ENCODE measurements at regions not wholly inside any gene's neighbourhood (a gene's known extent, or its start where the extent isn't known, plus 50 kb on each side); places are given as distances from the start of the nearest gene placed in this dataset.
"Not testable (repeated sequence)": the region's sequence is repeated elsewhere in the genome, so short reads cannot be mapped to it uniquely, and the experiment has no call there.

GRCh38 chr6:156268849-156269248 is 508.3 kb upstream of the ARID1B start:
- DNase-seq = no peak

- DNase-seq = peak; percentile 49
These were observed 515.2 kb upstream of the ARID1B start for GRCh38 chr6:156262014-156262413.

- no peak for DNase-seq
These were observed 516.4 kb upstream of the ARID1B start for GRCh38 chr6:156260815-156261214.

- no peak for DNase-seq
These were observed 518.2 kb upstream of the ARID1B start for GRCh38 chr6:156258981-156259380.

- DNase-seq = no peak
These were observed 521.0 kb upstream of the ARID1B start for GRCh38 chr6:156256161-156256560.

GRCh38 chr6:156254240-156254639 is 522.9 kb upstream of the ARID1B start:
- no peak for DNase-seq

GRCh38 chr6:156250593-156250992 is 526.6 kb upstream of the ARID1B start:
- DNase-seq = no peak

GRCh38 chr6:156242206-156242605 is 535.0 kb upstream of the ARID1B start:
- no peak for DNase-seq

GRCh38 chr6:156231026-156231765 is 546.0 kb upstream of the ARID1B start:
- no peak for DNase-seq

GRCh38 chr6:156219973-156220372 is 557.2 kb upstream of the ARID1B start:
- no peak for DNase-seq

- no peak for DNase-seq
These were observed 571.5 kb upstream of the ARID1B start for GRCh38 chr6:156205678-156206077.

GRCh38 chr6:156199182-156199581 is 578.0 kb upstream of the ARID1B start:
- no peak for DNase-seq

GRCh38 chr6:156197513-156197912 is 579.7 kb upstream of the ARID1B start:
- DNase-seq = no peak

GRCh38 chr6:156194981-156195380 is 582.2 kb upstream of the ARID1B start:
- DNase-seq = no peak

- no peak for DNase-seq
These were observed 583.8 kb upstream of the ARID1B start for GRCh38 chr6:156193381-156193780.

- DNase-seq = no peak
These were observed 585.3 kb upstream of the ARID1B start for GRCh38 chr6:156191895-156192294.

GRCh38 chr6:156191390-156191789 is 585.8 kb upstream of the ARID1B start:
- not testable (repeated sequence) for DNase-seq

GRCh38 chr6:156190270-156190669 is 586.9 kb upstream of the ARID1B start:
- no peak for DNase-seq

GRCh38 chr6:156189714-156190113 is 587.5 kb upstream of the ARID1B start:
- DNase-seq = no peak

- no peak for DNase-seq
These were observed 588.0 kb upstream of the ARID1B start for GRCh38 chr6:156189195-156189594.

- no peak for DNase-seq
These were observed 592.1 kb upstream of the ARID1B start for GRCh38 chr6:156185113-156185512.

GRCh38 chr6:156183678-156184077 is 593.5 kb upstream of the ARID1B start:
- no peak for DNase-seq

GRCh38 chr6:156182356-156182755 is 594.8 kb upstream of the ARID1B start:
- no peak for DNase-seq

GRCh38 chr6:156181506-156181905 is 595.7 kb upstream of the ARID1B start:
- DNase-seq = no peak

- no peak for DNase-seq
These were observed 601.2 kb upstream of the ARID1B start for GRCh38 chr6:156175971-156176421.

Data from NCI-H1694 (cell line).